Memory B cell (primary cell): ENCODE measurements at regions not wholly inside any gene's neighbourhood (a gene's known extent, or its start where the extent isn't known, plus 50 kb on each side); places are given as distances from the start of the nearest gene placed in this dataset.
"Not testable (repeated sequence)": the region's sequence is repeated elsewhere in the genome, so short reads cannot be mapped to it uniquely, and the experiment has no call there.

ENCODE experiments used
- ATAC-seq: fragments of 150-1000 bp; cut with Tn5 transposase; 2 replicates; pipeline ENCODE4 v1.10.0; 2021; ENCODE audit warnings: low read depth, mild to moderate bottlenecking, moderate library complexity
- DNase-seq, 2 donors: peaks; one replicate each; pipeline ENCODE4 v3.0.0; 2022; ENCODE audit warnings: low spot score in 2 of 2
- H3K27ac Mint-ChIP-seq: one replicate; pipeline ENCODE4 v1.8.0; 2022; ENCODE audit warnings: mild to moderate bottlenecking, moderate library complexity, mixed read lengths
- H3K27me3 Mint-ChIP-seq: one replicate; pipeline ENCODE4 v1.8.0; 2022; ENCODE audit warnings: mixed read lengths
- H3K36me3 Mint-ChIP-seq: one replicate; pipeline ENCODE4 v1.8.0; 2022; ENCODE audit warnings: mild to moderate bottlenecking, mixed read lengths
- H3K4me1 Mint-ChIP-seq: one replicate; pipeline ENCODE4 v1.8.0; 2022; ENCODE audit warnings: mixed read lengths
- H3K4me3 Mint-ChIP-seq: one replicate; pipeline ENCODE4 v1.8.0; 2022; ENCODE audit warnings: mild to moderate bottlenecking, moderate library complexity, mixed read lengths
- H3K9me3 Mint-ChIP-seq: one replicate; pipeline ENCODE4 v1.8.0; 2022; ENCODE audit warnings: mixed read lengths

DNA sequence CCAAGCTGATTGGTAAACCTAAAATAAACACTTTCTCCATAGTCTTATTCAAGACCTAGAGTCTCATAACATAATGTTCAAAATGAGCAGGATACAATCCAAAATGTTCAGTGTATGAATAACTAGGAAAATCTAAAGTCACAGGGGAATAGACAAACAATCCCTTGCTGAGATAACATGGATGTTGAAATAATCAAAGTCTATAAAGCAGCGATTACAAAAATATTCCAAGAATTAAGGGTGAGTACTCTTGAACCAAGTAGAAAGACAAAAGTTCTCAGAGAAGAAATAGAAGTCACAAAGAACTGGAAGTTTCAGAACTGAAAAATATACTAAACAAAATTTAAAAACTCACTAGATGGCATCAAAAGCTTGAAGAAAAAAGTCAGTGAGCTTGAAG is 561.0 kb downstream of the INSC start:
- Mint-ChIP-seq H3K27ac (no peak overlapping the region), H3K27me3 (no peaks in the 10 kb centered on the region), H3K4me3 (no peak overlapping the region), H3K4me1 (no peaks in the 10 kb centered on the region), H3K9me3 (peaks cover 14% of the 10 kb centered on the region), H3K36me3 (no peaks in the 10 kb centered on the region)
- DNase-seq: no peak
- no peak for ATAC-seq

- H3K4me1 Mint-ChIP-seq: no peaks in the 10 kb centered on the region
- H3K9me3 Mint-ChIP-seq: peaks cover 14% of the 10 kb centered on the region
- DNase-seq (no peak), ATAC-seq (no peak)
- H3K4me3 Mint-ChIP-seq: no peak overlapping the region
- H3K27ac Mint-ChIP-seq: no peak overlapping the region
- H3K27me3 Mint-ChIP-seq: no peaks in the 10 kb centered on the region
- H3K36me3 Mint-ChIP-seq: no peaks in the 10 kb centered on the region
Observed at GRCh38 chr11:15677181-15677580, 562.5 kb downstream of the INSC start.

GRCh38 chr11:15683528-15683927 is 568.8 kb downstream of the INSC start:
- DNase-seq (no peak), ATAC-seq (no peak)
- H3K4me3 Mint-ChIP-seq: no peak overlapping the region
- H3K4me1 Mint-ChIP-seq: no peaks in the 10 kb centered on the region
- no peaks in the 10 kb centered on the region for H3K36me3 Mint-ChIP-seq
- no peak overlapping the region for H3K27ac Mint-ChIP-seq
- no peaks in the 10 kb centered on the region for H3K27me3 Mint-ChIP-seq
- H3K9me3 Mint-ChIP-seq: peaks cover 4% of the 10 kb centered on the region

GRCh38 chr11:15685306-15685705 is 570.6 kb downstream of the INSC start:
- H3K4me1 Mint-ChIP-seq: no peaks in the 10 kb centered on the region
- no peak for DNase-seq
- no peaks in the 10 kb centered on the region for H3K36me3 Mint-ChIP-seq
- H3K27me3 Mint-ChIP-seq: no peaks in the 10 kb centered on the region
- no peak overlapping the region for H3K4me3 Mint-ChIP-seq
- ATAC-seq: no peak
- peaks cover 1% of the 10 kb centered on the region for H3K9me3 Mint-ChIP-seq
- H3K27ac Mint-ChIP-seq: no peak overlapping the region

- H3K4me3 Mint-ChIP-seq, H3K27ac Mint-ChIP-seq, H3K9me3 Mint-ChIP-seq, H3K27me3 Mint-ChIP-seq, ATAC-seq, H3K4me1 Mint-ChIP-seq, DNase-seq, H3K36me3 Mint-ChIP-seq: not testable (repeated sequence)
Observed at GRCh38 chr11:15686259-15686658, 571.5 kb downstream of the INSC start.

DNA sequence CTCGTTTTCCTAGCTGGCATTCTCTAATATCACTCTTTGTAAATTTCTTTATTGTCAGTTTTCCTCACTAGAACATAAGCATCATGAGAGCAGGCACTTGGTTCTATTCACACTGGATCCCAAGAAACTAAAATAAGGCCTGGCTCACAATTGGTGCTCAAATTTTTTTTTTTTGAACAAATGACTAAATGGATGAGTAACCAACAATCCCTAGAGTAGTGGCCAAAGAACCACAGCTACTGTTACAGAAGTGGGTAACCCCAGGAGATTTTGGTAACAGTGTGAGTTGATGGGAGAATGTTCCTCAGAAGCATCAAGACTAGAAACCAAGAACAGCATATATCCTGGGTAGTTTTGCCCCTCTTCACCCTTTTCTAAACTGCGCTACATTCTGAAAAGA is 572.6 kb downstream of the INSC start:
- H3K9me3 Mint-ChIP-seq: no peaks in the 10 kb centered on the region
- no peak for DNase-seq
- H3K4me3 Mint-ChIP-seq: no peak overlapping the region
- H3K27me3 Mint-ChIP-seq: no peaks in the 10 kb centered on the region
- H3K27ac Mint-ChIP-seq: no peak overlapping the region
- no peaks in the 10 kb centered on the region for H3K36me3 Mint-ChIP-seq
- H3K4me1 Mint-ChIP-seq: no peaks in the 10 kb centered on the region
- ATAC-seq: no peak

DNA sequence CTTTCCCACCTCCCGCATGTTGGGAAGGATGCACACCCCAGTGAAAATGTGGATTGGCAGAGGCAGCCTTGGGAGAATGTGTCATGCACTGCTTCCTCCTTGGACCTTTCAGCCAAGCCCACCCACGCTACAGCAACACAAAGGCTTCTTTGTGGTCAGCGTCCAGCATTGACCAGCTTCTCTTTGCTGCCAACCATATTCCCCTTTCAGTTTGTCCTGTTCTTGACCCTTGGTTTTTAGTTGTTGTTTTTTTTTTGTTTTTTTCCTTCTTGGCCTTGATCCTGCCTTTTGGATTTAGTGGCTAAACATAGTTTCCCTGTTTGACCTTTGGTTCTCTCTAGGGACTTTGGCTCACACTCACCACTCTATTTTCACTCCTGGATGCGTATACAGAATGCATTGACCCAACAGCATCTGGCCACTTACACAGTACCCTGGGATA is 573.6 kb downstream of the INSC start:
- DNase-seq (no peak), ATAC-seq (no peak)
- H3K27ac Mint-ChIP-seq: no peak overlapping the region
- no peaks in the 10 kb centered on the region for H3K4me1 Mint-ChIP-seq
- H3K27me3 Mint-ChIP-seq: no peaks in the 10 kb centered on the region
- H3K36me3 Mint-ChIP-seq: no peaks in the 10 kb centered on the region
- no peaks in the 10 kb centered on the region for H3K9me3 Mint-ChIP-seq
- no peak overlapping the region for H3K4me3 Mint-ChIP-seq

DNA sequence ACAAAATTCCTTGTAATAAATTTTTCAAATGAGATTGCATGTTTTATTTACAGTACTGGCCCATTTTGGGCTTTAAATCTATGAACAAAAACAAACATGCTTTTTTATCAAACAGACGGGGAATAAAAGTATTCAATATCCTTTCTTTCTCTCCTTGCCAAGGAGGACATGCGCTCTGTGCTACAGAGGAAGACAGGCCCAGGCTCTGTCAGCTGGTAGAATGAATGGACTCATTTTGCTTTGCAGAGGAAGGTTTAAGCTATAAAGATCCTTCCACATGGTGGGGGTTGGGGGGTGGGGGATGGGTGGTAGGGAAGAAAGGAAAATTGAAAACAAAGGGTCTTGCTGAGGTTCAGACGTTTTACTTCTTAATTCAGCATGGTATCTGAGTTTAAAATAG is 575.6 kb downstream of the INSC start:
- H3K4me1 Mint-ChIP-seq: no peaks in the 10 kb centered on the region
- DNase-seq: no peak
- peaks cover 1% of the 10 kb centered on the region for H3K27me3 Mint-ChIP-seq
- H3K27ac Mint-ChIP-seq: no peak overlapping the region
- ATAC-seq: no peak
- no peak overlapping the region for H3K4me3 Mint-ChIP-seq
- H3K36me3 Mint-ChIP-seq: no peaks in the 10 kb centered on the region
- H3K9me3 Mint-ChIP-seq: no peaks in the 10 kb centered on the region

- DNase-seq (no peak), ATAC-seq (no peak)
- H3K9me3 Mint-ChIP-seq: no peaks in the 10 kb centered on the region
- H3K27ac Mint-ChIP-seq: no peak overlapping the region
- no peak overlapping the region for H3K4me3 Mint-ChIP-seq
- H3K36me3 Mint-ChIP-seq: no peaks in the 10 kb centered on the region
- no peaks in the 10 kb centered on the region for H3K4me1 Mint-ChIP-seq
- peaks cover 1% of the 10 kb centered on the region for H3K27me3 Mint-ChIP-seq
Observed at GRCh38 chr11:15692739-15693138, 578.0 kb downstream of the INSC start.

DNA sequence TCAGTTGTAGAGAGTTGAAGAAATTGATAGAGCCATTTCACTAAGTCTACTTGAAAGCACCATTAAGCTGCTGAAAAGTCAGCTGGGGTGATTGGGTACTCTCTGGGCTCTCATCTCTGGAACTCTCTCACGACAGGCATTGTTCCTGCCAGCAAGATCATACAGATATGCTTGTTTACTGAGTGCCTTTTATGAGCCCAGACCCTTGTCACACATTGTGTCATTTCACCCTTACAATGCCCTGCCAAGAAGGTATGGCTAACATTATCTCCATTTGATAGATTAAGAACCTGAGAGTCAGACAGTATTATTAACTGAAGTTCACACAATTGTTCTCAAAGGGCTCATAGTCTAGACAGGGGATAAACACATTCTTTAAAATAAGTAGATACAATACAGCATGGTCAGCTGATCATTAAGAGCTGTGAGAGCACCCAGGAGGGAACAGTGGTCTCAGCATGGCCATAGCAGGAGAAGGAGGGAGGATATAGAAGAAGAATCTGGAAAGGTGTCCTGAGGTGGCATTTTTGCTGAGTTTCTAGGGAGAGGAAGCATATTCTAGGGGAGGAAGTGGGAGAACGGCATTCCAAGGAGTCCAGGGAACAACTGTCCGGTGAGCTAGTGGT is 580.5 kb downstream of the INSC start:
- no peak for DNase-seq
- Mint-ChIP-seq H3K27me3 (peaks cover 1% of the 10 kb centered on the region), H3K4me1 (no peaks in the 10 kb centered on the region), H3K9me3 (no peaks in the 10 kb centered on the region), H3K4me3 (no peak overlapping the region), H3K36me3 (no peaks in the 10 kb centered on the region), H3K27ac (no peak overlapping the region)
- no peak for ATAC-seq

DNA sequence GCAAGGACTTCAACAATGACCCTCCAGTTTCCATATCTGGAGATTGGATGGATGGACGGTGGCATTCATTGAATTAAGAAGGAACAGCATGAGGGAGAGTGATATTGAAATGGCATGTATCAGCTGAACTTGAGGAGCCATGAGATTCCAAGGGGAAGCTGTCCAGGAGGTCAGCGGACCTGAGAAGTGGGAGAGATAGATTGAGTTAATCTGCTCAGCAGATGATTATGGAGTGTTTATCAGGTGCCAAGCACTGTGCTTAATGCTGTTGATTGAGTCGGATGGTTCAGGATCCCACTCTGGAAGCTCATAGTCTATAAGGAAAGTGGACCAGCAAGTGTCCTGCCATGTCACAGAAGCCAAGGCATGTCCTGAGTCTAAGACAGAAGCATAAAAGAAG is 581.3 kb downstream of the INSC start:
- Mint-ChIP-seq H3K4me1 (no peaks in the 10 kb centered on the region), H3K27ac (no peak overlapping the region), H3K9me3 (no peaks in the 10 kb centered on the region), H3K4me3 (no peak overlapping the region), H3K27me3 (peaks cover 1% of the 10 kb centered on the region), H3K36me3 (no peaks in the 10 kb centered on the region)
- ATAC-seq: no peak
- DNase-seq: no peak

DNA sequence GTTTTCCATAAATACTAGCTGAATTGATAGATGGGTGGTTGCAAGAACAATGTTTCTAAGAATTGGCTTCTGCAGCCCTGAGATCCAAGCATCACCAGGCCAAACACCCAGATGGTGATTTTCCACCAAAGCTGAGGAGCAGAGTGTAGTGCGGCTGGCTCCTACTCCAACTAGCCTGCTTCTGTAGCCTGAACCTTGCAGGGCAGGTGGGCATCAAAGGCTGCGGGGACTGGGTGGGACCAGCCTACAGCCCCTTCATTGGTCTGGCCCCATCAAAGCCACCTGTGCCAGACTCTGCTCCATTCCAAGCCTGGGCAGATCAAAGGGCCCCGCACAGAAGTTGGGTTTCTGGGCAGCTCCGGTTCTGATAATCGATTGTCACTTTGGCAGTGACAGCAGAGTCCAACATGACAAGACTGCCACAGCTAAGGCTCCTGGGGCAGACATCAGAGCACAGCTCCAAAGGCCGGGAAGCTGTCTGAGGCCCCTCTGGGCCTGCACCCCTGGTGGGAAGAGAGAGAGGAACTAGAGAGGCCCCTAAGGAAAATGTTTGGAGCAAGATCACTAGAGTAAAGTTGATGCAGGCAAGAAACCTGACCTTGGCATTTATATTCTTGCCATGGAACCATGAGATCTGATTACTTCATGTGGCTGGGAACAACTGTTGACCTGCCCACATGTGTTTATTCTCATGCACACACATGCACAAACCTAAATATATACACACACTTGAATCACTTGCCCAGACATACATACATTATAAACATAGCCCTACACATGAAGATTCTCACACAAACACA is 582.9 kb downstream of the INSC start:
- no peak overlapping the region for H3K27ac Mint-ChIP-seq
- DNase-seq (no peak), ATAC-seq (no peak)
- no peaks in the 10 kb centered on the region for H3K36me3 Mint-ChIP-seq
- no peak overlapping the region for H3K4me3 Mint-ChIP-seq
- H3K4me1 Mint-ChIP-seq: no peaks in the 10 kb centered on the region
- no peaks in the 10 kb centered on the region for H3K9me3 Mint-ChIP-seq
- peaks cover 1% of the 10 kb centered on the region for H3K27me3 Mint-ChIP-seq

- ATAC-seq: no peak
Observed at GRCh38 chr11:15698855-15699254, 584.1 kb downstream of the INSC start.

DNA sequence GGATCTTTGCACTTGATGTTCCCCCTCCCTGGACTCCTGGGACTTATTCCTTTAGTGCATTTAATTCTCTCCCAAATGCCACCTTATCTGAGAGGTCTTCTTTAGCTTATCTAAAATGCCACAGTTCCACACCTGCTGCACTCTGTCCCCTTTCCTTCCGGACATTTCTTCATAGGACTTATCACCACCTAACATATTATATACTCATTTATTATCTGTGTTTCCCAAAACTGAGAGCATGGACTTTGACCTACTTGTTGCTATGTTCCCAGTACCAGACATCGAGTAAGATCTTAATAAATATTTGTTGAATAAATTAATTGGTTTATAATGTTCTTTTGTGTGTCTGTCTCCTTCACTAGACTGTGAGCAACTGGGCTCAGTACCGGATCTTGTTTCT is 585.3 kb downstream of the INSC start:
- ATAC-seq (no peak), DNase-seq (no peak)
- H3K9me3 Mint-ChIP-seq: no peaks in the 10 kb centered on the region
- H3K4me1 Mint-ChIP-seq: no peaks in the 10 kb centered on the region
- H3K27ac Mint-ChIP-seq: no peak overlapping the region
- no peaks in the 10 kb centered on the region for H3K36me3 Mint-ChIP-seq
- H3K4me3 Mint-ChIP-seq: no peak overlapping the region
- no peaks in the 10 kb centered on the region for H3K27me3 Mint-ChIP-seq

More at GRCh38 chr11:15698855-15699254, 584.1 kb downstream of the INSC start:
- no peaks in the 10 kb centered on the region for H3K9me3 Mint-ChIP-seq
- H3K36me3 Mint-ChIP-seq: no peaks in the 10 kb centered on the region
- no peaks in the 10 kb centered on the region for H3K27me3 Mint-ChIP-seq
- H3K4me1 Mint-ChIP-seq: no peaks in the 10 kb centered on the region
- no peak for DNase-seq
- no peak overlapping the region for H3K27ac Mint-ChIP-seq
- H3K4me3 Mint-ChIP-seq: no peak overlapping the region

DNA sequence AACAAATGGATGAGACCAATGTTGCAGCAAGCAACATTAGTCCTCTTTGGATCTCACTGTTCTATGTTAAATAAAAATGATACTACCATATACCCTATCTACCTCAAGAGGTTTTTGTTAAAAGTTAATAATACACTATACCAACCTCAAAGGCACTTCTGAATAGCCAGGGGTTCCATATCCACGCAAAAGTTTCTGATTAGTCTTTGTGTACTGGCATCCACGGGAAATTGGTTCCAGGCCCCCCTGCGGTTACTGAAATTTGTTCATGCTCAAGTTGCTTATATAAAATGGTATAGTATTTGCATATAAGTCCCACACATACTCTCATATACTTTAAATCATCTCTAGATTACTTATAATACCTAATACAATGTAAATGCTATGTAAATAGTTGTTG is 585.7 kb downstream of the INSC start:
- H3K9me3 Mint-ChIP-seq: no peaks in the 10 kb centered on the region
- DNase-seq: no peak
- H3K27ac Mint-ChIP-seq: no peak overlapping the region
- H3K4me1 Mint-ChIP-seq: no peaks in the 10 kb centered on the region
- ATAC-seq: no peak
- no peaks in the 10 kb centered on the region for H3K36me3 Mint-ChIP-seq
- no peak overlapping the region for H3K4me3 Mint-ChIP-seq
- no peaks in the 10 kb centered on the region for H3K27me3 Mint-ChIP-seq
